ENCODE measurements at regions not wholly inside any gene's neighbourhood (a gene's known extent, or its start where the extent isn't known, plus 50 kb on each side); places are given as distances from the start of the nearest gene placed in this dataset.

DNA sequence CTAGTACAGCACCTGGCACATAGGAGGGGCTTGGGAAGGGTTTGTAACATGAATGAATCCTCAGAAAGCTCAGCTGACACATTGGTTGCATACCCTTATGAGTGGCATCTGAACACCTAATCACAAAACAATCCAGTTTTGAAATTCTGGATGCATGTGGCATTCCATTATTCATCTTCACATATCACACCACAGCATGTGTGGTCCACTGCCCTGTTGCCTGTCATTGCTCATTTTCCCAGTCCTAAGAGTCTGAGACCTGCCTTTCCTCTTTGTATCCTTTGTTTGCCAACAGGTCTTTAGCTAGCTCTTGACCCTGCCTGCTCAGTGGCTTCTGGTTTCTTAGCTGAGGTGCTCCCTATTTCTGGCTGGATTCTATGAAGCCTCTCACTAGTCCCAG lies 170.8 kb upstream of the ASIC2 start:
- TF ChIP-seq, protein P1, sequence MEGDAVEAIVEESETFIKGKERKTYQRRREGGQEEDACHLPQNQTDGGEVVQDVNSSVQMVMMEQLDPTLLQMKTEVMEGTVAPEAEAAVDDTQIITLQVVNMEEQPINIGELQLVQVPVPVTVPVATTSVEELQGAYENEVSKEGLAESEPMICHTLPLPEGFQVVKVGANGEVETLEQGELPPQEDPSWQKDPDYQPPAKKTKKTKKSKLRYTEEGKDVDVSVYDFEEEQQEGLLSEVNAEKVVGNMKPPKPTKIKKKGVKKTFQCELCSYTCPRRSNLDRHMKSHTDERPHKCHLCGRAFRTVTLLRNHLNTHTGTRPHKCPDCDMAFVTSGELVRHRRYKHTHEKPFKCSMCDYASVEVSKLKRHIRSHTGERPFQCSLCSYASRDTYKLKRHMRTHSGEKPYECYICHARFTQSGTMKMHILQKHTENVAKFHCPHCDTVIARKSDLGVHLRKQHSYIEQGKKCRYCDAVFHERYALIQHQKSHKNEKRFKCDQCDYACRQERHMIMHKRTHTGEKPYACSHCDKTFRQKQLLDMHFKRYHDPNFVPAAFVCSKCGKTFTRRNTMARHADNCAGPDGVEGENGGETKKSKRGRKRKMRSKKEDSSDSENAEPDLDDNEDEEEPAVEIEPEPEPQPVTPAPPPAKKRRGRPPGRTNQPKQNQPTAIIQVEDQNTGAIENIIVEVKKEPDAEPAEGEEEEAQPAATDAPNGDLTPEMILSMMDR (IDR thresholded peaks at IDR 0.05; ENCODE audit: low read depth, low read length, missing control alignments): no peak
- no peak for DNase-seq (ENCODE audit: low read depth)
- no peak overlapping the region for H3K4me3 ChIP-seq (ENCODE audit: low read depth, low read length)

DNA sequence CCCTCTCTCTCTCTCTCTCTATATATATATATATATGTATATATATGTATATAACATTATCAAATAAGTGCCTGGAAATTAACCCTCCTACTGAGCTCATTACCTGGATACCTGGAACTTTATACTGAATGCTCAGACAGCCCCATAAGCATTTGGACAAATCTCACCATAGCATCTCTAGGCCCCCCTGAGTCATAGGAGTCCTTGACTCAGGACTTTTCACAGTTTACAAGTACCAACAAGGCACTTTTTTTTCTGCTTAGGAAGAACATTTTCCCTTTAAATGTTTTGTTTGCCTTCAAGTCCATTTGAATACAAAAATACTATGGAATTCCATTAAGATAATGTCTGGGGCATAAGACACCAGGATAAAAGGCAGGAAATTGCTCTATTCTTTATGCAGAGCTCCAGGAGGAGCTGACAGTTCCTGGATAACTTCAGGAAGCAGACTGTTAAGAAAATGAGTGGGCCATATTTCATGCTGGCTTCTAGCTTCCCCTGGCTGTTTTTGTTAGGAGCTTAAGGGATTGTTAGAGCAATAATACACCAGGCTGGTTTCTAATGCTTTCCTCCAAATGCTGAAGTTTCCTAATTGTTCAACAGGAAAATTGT lies 171.7 kb upstream of the ASIC2 start:
- TF ChIP-seq, protein P1 (IDR thresholded peaks at IDR 0.05; ENCODE audit: low read depth, low read length, missing control alignments): no peak
- no peak for DNase-seq (ENCODE audit: low read depth)
- H3K4me3 ChIP-seq (ENCODE audit: low read depth, low read length): no peak overlapping the region

DNA sequence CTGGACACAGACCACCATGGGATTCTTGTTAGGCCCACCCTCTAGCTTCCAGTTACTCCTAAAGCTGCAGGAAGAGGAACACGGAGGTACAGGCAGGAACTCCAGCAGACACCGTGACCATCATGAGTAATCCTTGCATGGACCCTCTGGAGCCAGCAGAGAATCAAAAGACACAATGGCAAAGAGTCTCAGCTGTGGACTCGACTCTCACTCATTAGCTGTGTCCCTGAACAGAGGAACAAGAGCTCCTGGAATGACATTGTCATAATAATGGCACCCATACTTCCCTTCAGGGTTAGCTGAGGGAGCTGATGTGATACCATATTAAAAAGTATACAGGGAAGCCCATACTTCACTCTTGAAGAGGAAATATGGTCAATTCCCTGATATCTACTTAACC lies 176.3 kb upstream of the ASIC2 start:
- no peak overlapping the region for H3K4me3 ChIP-seq (ENCODE audit: low read depth, low read length)
- no peak for DNase-seq (ENCODE audit: low read depth)
- TF ChIP-seq, protein P1 (IDR thresholded peaks at IDR 0.05; ENCODE audit: low read depth, low read length, missing control alignments): no peak

DNA sequence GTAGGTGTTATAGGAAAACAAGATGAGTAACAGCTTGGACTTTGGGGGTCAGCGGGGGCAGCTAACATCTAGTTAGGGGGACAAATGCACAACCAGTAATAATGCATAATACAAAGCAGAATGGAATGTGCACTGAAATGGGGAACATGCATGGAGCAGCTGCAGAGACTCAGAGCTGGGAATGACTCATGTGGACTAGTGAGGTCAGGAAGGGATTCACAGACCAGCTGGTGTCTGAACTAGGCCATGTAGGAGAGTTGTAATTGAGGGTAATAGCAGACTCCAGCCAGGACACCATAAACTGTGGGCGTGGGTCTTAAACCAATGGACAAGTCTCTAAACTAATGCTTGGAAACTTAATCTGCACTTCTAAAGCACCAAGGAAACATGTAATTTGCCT lies 176.8 kb upstream of the ASIC2 start:
- TF ChIP-seq, protein P1 (IDR thresholded peaks at IDR 0.05; ENCODE audit: low read depth, low read length, missing control alignments): no peak
- no peak for DNase-seq (ENCODE audit: low read depth)
- H3K4me3 ChIP-seq (ENCODE audit: low read depth, low read length): no peak overlapping the region

DNA sequence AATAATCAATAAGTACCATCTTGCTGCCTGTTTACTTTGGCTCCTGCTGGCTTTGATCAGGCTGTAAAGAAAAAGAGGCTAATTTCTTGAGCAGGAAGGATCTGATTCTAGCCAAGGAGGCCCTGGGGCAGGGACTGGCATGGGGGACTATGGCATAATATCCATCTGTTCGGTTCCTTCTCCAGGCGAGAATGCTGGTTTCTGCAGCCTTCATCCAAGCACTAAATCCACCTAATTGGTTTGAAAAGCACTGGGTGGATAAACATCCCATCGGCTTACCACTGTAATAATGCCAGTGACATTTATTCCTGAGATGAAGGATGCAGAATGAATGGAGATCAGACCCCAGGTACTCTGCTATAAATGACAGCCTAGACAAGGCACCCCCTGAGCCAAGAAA lies 180.0 kb upstream of the ASIC2 start:
- no peak overlapping the region for H3K4me3 ChIP-seq (ENCODE audit: low read depth, low read length)
- DNase-seq (ENCODE audit: low read depth): no peak
- TF ChIP-seq, protein P1 (IDR thresholded peaks at IDR 0.05; ENCODE audit: low read depth, low read length, missing control alignments): no peak

DNA sequence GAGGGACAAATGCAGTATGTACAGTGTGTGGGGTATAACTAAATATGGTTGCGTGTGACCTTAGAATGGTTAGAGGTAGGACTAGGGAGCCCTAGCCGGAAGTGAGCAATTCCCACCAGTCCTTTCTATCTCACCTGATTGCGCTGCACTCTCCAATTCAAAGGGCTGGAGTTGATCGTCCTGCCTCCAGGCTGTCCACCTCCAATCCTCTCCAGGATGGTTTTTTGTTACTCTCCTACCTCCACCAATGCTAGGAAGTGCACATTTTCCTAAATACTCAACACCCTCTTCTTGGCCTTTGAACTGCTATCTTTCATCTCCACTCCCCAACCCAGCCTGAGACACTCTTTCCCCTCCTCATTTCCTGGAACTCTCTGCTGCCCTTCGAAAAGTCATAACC lies 181.7 kb upstream of the ASIC2 start:
- TF ChIP-seq, protein P1 (IDR thresholded peaks at IDR 0.05; ENCODE audit: low read depth, low read length, missing control alignments): no peak
- DNase-seq (ENCODE audit: low read depth): no peak
- H3K4me3 ChIP-seq (ENCODE audit: low read depth, low read length): no peak overlapping the region

DNA sequence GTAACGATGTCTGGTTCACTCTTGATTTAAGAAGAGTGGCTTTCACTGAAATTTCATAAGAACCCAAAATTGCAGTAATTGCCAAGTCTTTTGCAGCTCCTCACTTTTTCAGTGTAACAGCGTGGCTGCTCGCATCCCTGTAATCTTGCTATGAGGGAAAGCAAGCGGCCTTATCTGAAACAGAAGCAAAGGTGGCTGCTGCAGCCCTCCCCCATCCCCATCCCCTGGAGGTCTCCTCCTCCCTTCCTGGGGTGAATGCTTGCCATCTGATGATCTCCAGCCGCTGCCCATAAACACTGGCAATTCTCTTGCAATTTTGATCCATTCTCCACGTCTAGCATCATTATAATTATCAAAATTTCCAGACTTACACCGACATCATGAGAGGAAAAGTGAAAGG lies 182.5 kb upstream of the ASIC2 start:
- DNase-seq (ENCODE audit: low read depth): no peak
- H3K4me3 ChIP-seq (ENCODE audit: low read depth, low read length): no peak overlapping the region
- TF ChIP-seq, protein P1 (IDR thresholded peaks at IDR 0.05; ENCODE audit: low read depth, low read length, missing control alignments): no peak

All from GM12864 (cell line).